Psoas muscle (tissue), 7 donors: ENCODE measurements at regions not wholly inside any gene's neighbourhood (a gene's known extent, or its start where the extent isn't known, plus 50 kb on each side); places are given as distances from the start of the nearest gene placed in this dataset.
"Not testable (repeated sequence)": the region's sequence is repeated elsewhere in the genome, so short reads cannot be mapped to it uniquely, and the experiment has no call there.

Experiments used
- ATAC-seq, 4 donors: fragments of 200-7000 bp; cut with Tn5 transposase; one replicate each; pipeline ENCODE4 v1.9.1; 2020; ENCODE audit warnings: moderate library complexity in 3 of 4, mild to moderate bottlenecking in 2 of 4
- DNase-seq, 2 donors: peaks; one replicate each; pipeline ENCODE4 v3.0.0-alpha.2; 2020
- H3K27ac ChIP-seq: fragments of 200-600 bp; one replicate; pipeline ENCODE4 v1.8.0; 2022
- H3K27me3 ChIP-seq, 3 donors: fragments of 200-600 bp in 1 of 3; one replicate each; pipeline versions ENCODE4 v1.6.1 to v1.8.0; 2013 to 2022; ENCODE audit warnings: low read length in 2 of 3, mild to moderate bottlenecking in 2 of 3, moderate library complexity in 1 of 3; ENCODE audit not compliant: insufficient read depth in 3 of 3
- H3K36me3 ChIP-seq, 2 donors: fragments of 200-600 bp in 1 of 2; one replicate each; pipeline versions ENCODE4 v1.6.1 to v1.8.0; 2013 to 2022; ENCODE audit warnings: low read depth in 1 of 2, mild to moderate bottlenecking in 1 of 2, moderate library complexity in 1 of 2; ENCODE audit not compliant: insufficient read depth in 1 of 2
- H3K4me1 ChIP-seq: fragments of 200-600 bp; one replicate; pipeline ENCODE4 v1.8.0; 2022
- H3K4me3 ChIP-seq: fragments of 200-600 bp; one replicate; pipeline ENCODE4 v1.8.0; 2022; ENCODE audit warnings: mild to moderate bottlenecking
- H3K9me3 ChIP-seq: fragments of 200-600 bp; one replicate; pipeline ENCODE4 v1.8.0; 2022
- WGBS, 3 donors: extraction: QIAGEN DNeasy Blood & Tissue Kit; methylation state at CpG; one replicate each; pipeline versions ENCODE4 v1.1.6 to v1.1.7; 2013; 5-methylcytosine and 5-hydroxymethylcytosine counted together
- intact Hi-C, 2 donors: fragments of 100-400 bp; cut with DNase I; formaldehyde crosslinking; loops; one replicate each; pipeline versions ENCODE4 v1.11.0 to v1.14.2; 2022
- TF ChIP-seq, protein P1 (sequence below): fragments of 200-600 bp; IDR thresholded peaks from one replicate; pipeline ENCODE4 v1.8.0; 2022; ENCODE audit warnings: antibody characterized with exemption
- donor health status: healthy with polysubstance abuse.
- donor health status: DM: no; HTN: no; CAD: no; lungs with moderate emphysema.
- donor health status: Bipolar disorder and iron deficiency.
- donor health status: healthy.
- donor health status: DM: yes; HTN: yes; CAD: no.
- donor health status: DM: no; HTN: no; CAD: no.
- donor health status: DM: yes; HTN: yes; CAD: no.

DNA sequence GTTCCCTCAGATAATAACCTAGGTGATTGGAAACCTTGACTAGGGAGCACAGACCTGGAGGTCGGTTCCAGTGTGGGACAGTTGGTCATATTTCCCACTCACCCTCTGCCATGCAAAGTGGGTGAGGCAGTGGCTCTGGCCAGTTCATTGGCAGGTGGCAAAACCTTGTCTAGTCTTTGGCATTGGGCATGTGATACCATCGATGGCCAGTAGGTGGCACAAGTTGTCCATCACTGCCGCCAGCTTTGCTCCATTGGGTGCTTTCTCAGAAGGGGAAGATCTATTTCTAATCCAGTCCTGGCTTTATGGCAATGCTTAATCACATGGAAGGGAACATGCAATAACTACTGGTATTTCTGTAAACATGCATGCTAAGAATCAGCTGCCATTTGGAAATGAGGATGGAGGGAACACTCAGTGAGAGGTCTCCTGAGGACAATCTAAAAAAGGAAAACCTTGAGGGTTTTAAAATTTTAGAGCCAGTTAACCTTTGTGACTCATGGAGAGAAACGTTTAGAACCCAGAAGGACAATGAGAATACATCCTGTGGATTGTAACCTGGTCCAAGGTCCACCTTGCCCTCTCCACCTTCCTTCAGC lies 207.5 kb upstream of the PLGLB1 start:
- H3K9me3 ChIP-seq, H3K4me3 ChIP-seq, H3K27me3 ChIP-seq, H3K4me1 ChIP-seq, H3K36me3 ChIP-seq, H3K27ac ChIP-seq, DNase-seq, intact Hi-C loops: not testable (repeated sequence)
- TF ChIP-seq, protein P1, sequence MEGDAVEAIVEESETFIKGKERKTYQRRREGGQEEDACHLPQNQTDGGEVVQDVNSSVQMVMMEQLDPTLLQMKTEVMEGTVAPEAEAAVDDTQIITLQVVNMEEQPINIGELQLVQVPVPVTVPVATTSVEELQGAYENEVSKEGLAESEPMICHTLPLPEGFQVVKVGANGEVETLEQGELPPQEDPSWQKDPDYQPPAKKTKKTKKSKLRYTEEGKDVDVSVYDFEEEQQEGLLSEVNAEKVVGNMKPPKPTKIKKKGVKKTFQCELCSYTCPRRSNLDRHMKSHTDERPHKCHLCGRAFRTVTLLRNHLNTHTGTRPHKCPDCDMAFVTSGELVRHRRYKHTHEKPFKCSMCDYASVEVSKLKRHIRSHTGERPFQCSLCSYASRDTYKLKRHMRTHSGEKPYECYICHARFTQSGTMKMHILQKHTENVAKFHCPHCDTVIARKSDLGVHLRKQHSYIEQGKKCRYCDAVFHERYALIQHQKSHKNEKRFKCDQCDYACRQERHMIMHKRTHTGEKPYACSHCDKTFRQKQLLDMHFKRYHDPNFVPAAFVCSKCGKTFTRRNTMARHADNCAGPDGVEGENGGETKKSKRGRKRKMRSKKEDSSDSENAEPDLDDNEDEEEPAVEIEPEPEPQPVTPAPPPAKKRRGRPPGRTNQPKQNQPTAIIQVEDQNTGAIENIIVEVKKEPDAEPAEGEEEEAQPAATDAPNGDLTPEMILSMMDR, result peak; percentile 55
- peak; percentile 94 to 97 (median 96) for ATAC-seq
- WGBS, 3 donors, result 0 to 3% (median 0%) methylated on average over 1 to 2 of the region's 4 CpGs

DNA sequence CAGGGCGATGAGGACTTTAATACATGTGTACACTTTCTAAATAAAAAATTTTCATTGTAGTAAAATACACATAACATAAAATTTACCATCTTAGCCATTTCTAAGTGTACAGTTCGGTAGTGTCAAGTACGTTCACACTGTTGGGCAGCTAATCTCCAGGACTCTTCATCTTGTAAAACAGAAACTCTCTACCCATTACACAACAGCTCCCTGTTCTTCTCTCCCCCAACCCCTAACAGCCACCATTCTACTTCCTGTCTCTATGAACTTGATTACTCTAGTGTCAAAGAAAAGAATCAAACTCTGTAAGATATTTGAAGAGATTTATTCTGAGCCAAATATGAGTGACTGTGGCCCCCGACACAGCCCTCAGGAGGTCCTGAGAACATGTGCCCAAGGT lies 208.3 kb upstream of the PLGLB1 start:
- ATAC-seq, H3K27me3 ChIP-seq, H3K36me3 ChIP-seq, H3K4me3 ChIP-seq, H3K9me3 ChIP-seq, H3K4me1 ChIP-seq, intact Hi-C loops, H3K27ac ChIP-seq, DNase-seq: not testable (repeated sequence)
- WGBS, 3 donors, result 79 to 81% methylated on average over 2 of the region's 4 CpGs; no CpG with 5 or more reads in 1 of the 3 donors

DNA sequence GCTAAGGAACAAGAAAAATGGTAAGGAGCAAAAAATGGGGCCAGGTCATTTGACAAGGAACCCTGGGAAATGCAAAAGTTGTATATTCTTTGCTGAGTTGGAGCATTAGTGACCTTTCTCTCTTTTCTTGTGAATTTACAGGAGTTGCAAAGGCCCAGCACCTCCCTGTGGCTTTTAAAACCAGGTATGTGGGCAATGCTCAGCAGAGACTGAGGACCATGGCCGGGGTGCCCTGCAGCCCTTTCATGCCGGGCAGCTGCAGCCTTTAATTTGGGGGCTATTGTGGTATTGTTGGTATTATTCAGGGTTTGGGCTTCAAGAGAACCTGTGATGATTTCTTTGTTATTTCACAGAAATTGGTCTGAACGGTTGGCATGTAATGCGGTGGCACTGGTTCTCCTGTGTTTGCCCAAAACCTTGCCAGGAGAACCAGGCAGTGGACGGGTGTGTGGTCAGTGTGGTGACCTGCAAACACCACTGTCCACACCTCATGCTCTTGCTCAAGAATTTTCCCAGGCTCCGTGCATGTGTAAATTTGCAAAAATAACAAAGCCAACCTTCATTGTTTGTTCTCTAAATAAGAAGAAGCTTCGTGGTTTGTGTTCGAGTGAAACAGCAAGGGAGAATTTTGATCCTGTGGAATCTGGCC lies 213.8 kb upstream of the PLGLB1 start:
- H3K27ac ChIP-seq, H3K27me3 ChIP-seq, H3K4me1 ChIP-seq, H3K9me3 ChIP-seq, H3K36me3 ChIP-seq, DNase-seq, H3K4me3 ChIP-seq, ATAC-seq, intact Hi-C loops: not testable (repeated sequence)
- 85 to 100% (median 89%) methylated on average over 1 to 2 of the region's 8 CpGs for WGBS, 3 donors

DNA sequence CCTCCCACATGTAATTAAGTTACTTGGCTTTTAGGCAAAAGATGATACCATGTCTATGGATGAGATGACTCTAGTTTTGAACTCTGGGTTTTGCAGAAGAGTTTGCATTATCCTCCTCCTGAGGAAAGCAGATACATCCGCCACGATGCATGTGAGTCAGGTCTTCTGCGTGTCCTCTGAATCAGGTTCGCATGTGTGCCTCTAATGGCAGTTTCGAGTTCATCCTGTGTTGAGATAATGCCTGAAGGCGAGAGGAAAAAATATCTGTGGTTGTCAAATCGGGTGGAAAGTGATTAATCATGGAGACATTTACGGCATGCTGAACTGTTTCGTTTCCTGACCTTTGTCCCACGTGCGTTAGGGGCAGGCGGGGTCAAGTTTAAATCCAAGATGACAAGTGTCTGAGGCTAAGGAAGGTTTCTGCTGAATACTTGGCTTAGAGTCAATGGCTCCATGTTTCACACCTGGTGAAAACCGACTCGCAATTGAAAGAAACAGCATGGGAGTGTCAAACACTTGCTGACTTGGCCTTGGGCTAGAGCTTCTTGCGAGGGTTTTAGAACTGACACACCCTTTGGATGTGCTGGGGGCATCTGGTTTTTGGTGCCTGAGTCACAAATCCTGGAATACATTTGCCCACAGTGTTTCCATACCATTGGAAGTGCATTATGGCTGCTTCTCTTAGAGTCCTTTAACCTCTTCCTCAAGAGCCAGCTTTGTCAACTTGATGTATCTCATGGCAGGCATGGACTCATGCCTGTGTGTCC lies 216.1 kb upstream of the PLGLB1 start:
- DNase-seq, H3K27me3 ChIP-seq, H3K36me3 ChIP-seq, intact Hi-C loops, H3K4me1 ChIP-seq, H3K4me3 ChIP-seq, H3K9me3 ChIP-seq, H3K27ac ChIP-seq: not testable (repeated sequence)
- peak; percentile 47 to 83 (median 63) for ATAC-seq
- WGBS, 3 donors, result 53 to 64% (median 58%) methylated on average over 8 of the region's 15 CpGs

DNA sequence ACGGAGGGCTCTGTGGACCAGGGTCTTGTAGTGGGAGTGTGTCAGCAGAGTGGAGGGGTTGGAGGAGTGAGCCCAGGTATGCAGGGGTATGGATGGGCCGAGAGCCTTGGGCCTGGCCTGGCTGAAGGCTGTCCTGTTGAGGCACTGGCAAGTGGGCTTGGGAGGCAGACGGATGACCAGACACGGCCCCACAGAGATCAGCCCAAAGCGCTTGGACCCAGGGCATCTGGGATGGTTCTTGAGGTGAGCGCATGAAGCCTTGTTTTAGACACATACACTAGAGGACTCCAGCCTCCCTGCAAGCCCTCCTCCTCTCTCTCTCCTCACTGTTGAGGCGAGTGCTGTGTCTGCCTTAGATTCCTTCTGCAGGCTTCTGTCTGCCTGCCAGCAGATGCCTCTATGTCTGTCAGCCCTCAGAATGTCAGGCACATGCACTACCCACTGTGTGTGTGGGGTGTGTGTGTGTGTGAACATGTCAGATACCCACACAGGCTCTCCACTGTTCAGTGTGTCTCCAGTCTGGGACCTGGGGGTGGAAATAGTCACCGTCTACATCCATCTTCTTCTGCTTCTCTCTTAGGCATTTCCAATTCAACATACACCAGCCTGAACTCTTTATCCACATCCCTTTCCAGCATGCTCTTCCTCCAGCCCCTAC lies 218.0 kb upstream of the PLGLB1 start:
- H3K27me3 ChIP-seq, ATAC-seq, H3K4me3 ChIP-seq, H3K9me3 ChIP-seq, H3K4me1 ChIP-seq, intact Hi-C loops, H3K36me3 ChIP-seq, DNase-seq, H3K27ac ChIP-seq: not testable (repeated sequence)
- 84 to 87% (median 85%) methylated on average over 5 to 7 of the region's 8 CpGs for WGBS, 3 donors

DNA sequence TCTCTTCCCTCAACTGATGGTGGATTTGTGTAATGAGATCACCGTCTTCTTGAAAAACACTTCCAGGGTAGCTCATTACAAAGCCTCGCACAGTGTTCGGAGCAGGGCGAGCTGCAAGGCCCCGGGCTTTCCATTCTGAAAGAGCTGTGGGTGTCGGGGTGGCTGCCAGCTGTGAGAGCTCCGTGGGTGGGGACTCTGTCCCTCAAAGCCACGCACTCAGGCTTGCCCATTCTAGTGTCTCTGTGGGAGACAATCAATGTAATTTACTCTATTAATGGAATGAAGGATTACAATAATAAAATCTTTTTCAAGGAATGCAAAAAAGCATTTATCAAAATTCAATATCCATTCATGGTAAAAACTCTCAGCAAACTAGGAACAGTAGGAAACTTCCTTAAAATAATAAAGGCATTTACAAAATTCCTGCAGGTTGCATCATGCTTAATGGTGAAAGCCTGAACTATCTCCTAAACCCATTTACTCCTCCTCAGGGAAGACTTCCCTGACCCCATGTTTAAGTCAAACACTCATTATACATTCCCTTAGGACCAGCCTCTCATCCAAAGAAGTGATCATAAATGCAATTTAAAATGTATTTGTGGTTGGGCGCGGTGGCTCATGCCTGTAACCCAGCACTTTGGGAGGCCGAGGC lies 224.5 kb upstream of the PLGLB1 start:
- H3K27me3 ChIP-seq, ATAC-seq, H3K27ac ChIP-seq, H3K4me1 ChIP-seq, intact Hi-C loops, DNase-seq, H3K36me3 ChIP-seq, H3K4me3 ChIP-seq, H3K9me3 ChIP-seq: not testable (repeated sequence)
- WGBS, 3 donors, result 73 to 83% (median 81%) methylated on average over 6 to 8 of the region's 11 CpGs

DNA sequence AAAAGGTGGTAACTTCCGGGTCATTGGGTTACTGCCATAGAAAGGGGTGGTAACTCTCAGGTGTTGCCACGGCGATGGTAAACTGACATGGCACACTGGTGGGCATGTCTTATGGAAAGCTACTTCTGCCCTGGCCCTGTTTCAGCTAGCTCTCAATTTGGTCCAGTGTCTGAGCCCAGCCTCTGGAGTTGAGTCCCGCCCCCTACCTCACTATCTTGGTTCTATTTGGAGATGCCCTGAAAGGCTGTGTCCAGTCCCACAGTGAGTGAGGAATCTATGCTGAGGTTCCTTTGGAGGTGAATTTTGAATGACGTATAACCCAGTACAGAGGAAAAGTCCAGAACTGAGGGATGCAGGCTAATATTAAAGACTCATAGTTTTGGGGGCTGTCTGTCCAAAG lies 230.4 kb upstream of the PLGLB1 start:
- ATAC-seq, intact Hi-C loops, H3K9me3 ChIP-seq, H3K27ac ChIP-seq, H3K27me3 ChIP-seq, H3K36me3 ChIP-seq, H3K4me3 ChIP-seq, DNase-seq, H3K4me1 ChIP-seq: not testable (repeated sequence)
- WGBS, 3 donors, result 80 to 100% (median 90%) methylated on average over 1 to 3 of the region's 5 CpGs

DNA sequence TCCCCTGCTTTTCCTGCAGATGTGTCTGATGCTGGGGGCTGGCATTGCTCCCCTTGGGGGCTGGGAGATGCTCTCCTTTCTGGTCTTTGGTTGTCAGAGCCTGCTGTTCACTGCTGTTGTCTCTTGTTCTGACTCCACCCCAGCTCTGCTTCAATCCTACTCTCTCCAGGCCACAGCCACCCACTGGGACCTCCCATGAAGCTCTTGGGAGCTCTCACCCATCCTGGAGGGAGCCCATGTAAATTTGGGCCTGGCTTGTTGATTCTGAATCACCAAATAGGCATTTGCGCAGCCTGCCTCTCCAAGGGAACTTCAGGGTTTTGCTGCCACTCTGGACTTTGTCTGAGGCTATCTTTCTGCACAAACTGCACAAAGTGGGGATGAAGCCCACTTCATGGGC lies 232.9 kb upstream of the PLGLB1 start:
- H3K27ac ChIP-seq, H3K4me3 ChIP-seq, H3K4me1 ChIP-seq, intact Hi-C loops, H3K27me3 ChIP-seq, H3K36me3 ChIP-seq, ATAC-seq, DNase-seq, H3K9me3 ChIP-seq: not testable (repeated sequence)
- WGBS, 3 donors, result no CpG with 5 or more reads among the region's 1 CpG

DNA sequence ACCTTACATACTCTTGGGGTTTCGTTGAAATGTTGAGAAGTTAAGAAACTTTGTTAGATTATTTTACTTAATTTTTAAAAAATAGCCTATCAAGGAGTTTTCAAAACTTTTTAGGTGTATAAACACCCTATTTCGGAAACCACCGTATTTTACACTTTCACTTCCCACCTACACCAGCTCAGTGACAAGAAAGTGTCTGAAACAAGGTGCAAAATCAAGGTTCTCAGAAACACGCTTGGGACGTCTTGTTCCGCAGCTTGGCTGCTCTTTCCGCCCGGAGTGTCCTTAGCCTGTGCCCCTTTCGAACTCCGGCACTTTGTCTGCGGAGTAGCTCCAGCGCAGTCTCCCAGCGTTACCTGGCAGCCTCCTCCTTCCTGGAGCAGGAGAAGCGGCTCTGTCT lies 233.8 kb upstream of the PLGLB1 start:
- ATAC-seq, intact Hi-C loops: not testable (repeated sequence)

More for the DNA sequence above, 233.8 kb upstream of the PLGLB1 start:
- WGBS, 3 donors, result 96 to 98% (median 97%) methylated on average over 8 to 10 of the region's 14 CpGs
- H3K9me3 ChIP-seq, H3K27ac ChIP-seq, DNase-seq, H3K4me3 ChIP-seq, H3K4me1 ChIP-seq, H3K27me3 ChIP-seq, H3K36me3 ChIP-seq: not testable (repeated sequence)
